Spinal cord (tissue), 9 donors: ENCODE measurements at regions not wholly inside any gene's neighbourhood (a gene's known extent, or its start where the extent isn't known, plus 50 kb on each side); places are given as distances from the start of the nearest gene placed in this dataset.

Source experiments
- DNase-seq, 6 donors: peaks; one replicate each; pipeline versions ENCODE4 v3.0.0 to v3.0.0-alpha.2; 2013 to 2015; ENCODE audit warnings: low spot score in 6 of 6, low read depth in 4 of 6
- H3K27ac ChIP-seq: one replicate; pipeline ENCODE4 v1.5.1; 2013; ENCODE audit warnings: low read depth, low read length, control low read depth
- H3K27me3 ChIP-seq: one replicate; pipeline ENCODE4 v1.6.1; 2013; ENCODE audit warnings: low read length; ENCODE audit not compliant: control insufficient read depth, insufficient read depth
- H3K36me3 ChIP-seq: one replicate; pipeline ENCODE4 v1.6.1; 2013; ENCODE audit warnings: low read length; ENCODE audit not compliant: control insufficient read depth, insufficient read depth
- H3K4me1 ChIP-seq: one replicate; pipeline ENCODE4 v1.6.1; 2013; ENCODE audit warnings: low read length; ENCODE audit not compliant: control insufficient read depth, insufficient read depth
- H3K4me3 ChIP-seq: one replicate; pipeline ENCODE4 v1.5.1; 2013; ENCODE audit warnings: low read depth, low read length, control low read depth
- H3K9me3 ChIP-seq: one replicate; pipeline ENCODE4 v1.6.1; 2013; ENCODE audit warnings: low read length; ENCODE audit not compliant: control insufficient read depth, insufficient read depth
- WGBS: methylation state at CpG from one replicate; pipeline ENCODE4 v1.1.5; 2013; ENCODE audit warnings: missing lambda C conversion rate; ENCODE audit not compliant: insufficient coverage; 5-methylcytosine and 5-hydroxymethylcytosine counted together
- donor health status: healthy.

- Histone ChIP-seq H3K4me1 (no peaks in the 10 kb centered on the region), H3K36me3 (no peaks in the 10 kb centered on the region), H3K4me3 (no peak overlapping the region), H3K27ac (no peak overlapping the region), H3K27me3 (no peaks in the 10 kb centered on the region), H3K9me3 (no peaks in the 10 kb centered on the region)
- WGBS, result no CpG with 5 or more reads among the region's 2 CpGs
- no peak for DNase-seq
Measured at GRCh38 chr18:30387401-30387800, 655.1 kb downstream of the DSC3 start.

- Histone ChIP-seq H3K4me3 (no peak overlapping the region), H3K36me3 (no peaks in the 10 kb centered on the region), H3K9me3 (no peaks in the 10 kb centered on the region), H3K4me1 (no peaks in the 10 kb centered on the region), H3K27me3 (no peaks in the 10 kb centered on the region), H3K27ac (no peak overlapping the region)
- no peak for DNase-seq
- WGBS, result no CpG with 5 or more reads among the region's 5 CpGs
Measured at GRCh38 chr18:30386624-30387023, 655.9 kb downstream of the DSC3 start.

GRCh38 chr18:30385684-30386083 lies 656.9 kb downstream of the DSC3 start:
- no peaks in the 10 kb centered on the region for H3K27me3 ChIP-seq
- no peaks in the 10 kb centered on the region for H3K9me3 ChIP-seq
- no peak overlapping the region for H3K4me3 ChIP-seq
- no peaks in the 10 kb centered on the region for H3K4me1 ChIP-seq
- H3K27ac ChIP-seq, result no peak overlapping the region
- WGBS, result no CpG with 5 or more reads among the region's 1 CpG
- no peak for DNase-seq
- H3K36me3 ChIP-seq, result no peaks in the 10 kb centered on the region

DNA sequence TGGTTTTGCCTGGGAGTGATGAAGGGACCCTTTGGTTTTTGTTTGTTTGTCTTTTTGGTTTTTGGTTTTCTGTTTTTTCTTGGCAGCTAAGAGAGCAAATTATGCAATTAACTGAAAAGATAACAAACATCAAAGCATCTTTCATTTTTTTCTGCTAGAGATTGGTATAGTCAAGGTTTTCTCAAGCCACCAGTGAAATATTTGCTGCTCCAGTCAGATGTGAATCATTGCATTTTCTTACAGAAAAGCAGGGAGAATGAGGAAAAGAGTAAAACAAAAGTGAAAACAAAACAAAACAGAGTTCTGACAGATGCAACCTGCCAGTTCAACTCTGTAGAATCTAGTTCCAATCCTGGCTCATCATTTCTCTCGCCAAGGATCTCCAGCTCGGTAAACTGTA lies 660.7 kb downstream of the DSC3 start:
- Histone ChIP-seq H3K4me3 (no peak overlapping the region), H3K27ac (no peak overlapping the region), H3K4me1 (no peaks in the 10 kb centered on the region), H3K36me3 (no peaks in the 10 kb centered on the region), H3K27me3 (no peaks in the 10 kb centered on the region), H3K9me3 (peaks cover 1% of the 10 kb centered on the region)
- WGBS, result no CpG with 5 or more reads among the region's 2 CpGs
- no peak for DNase-seq

DNA sequence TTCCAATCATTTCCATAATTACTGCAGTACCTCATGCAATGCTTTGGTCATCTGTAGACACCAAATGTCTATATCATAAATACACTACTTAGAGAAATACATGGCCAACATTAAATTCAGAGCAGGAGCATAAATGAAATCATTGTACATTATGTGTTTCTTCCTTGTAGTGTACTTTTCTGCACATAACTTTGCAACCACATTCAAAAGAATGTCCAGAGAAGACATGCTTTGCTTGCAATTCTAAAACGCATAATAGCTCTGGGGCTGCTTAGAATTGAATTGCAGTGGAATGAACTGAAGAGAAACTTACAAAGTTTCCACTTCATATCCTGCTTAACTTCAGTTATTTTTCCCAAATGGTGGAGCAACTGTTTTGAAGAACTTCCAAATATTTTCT lies 664.4 kb downstream of the DSC3 start:
- no peaks in the 10 kb centered on the region for H3K4me1 ChIP-seq
- H3K27me3 ChIP-seq, result no peaks in the 10 kb centered on the region
- no CpG with 5 or more reads among the region's 1 CpG for WGBS
- peaks cover 1% of the 10 kb centered on the region for H3K9me3 ChIP-seq
- DNase-seq, result peak in 1 of 6 donors; percentile 7
- H3K27ac ChIP-seq, result no peak overlapping the region
- no peak overlapping the region for H3K4me3 ChIP-seq
- H3K36me3 ChIP-seq, result no peaks in the 10 kb centered on the region

DNA sequence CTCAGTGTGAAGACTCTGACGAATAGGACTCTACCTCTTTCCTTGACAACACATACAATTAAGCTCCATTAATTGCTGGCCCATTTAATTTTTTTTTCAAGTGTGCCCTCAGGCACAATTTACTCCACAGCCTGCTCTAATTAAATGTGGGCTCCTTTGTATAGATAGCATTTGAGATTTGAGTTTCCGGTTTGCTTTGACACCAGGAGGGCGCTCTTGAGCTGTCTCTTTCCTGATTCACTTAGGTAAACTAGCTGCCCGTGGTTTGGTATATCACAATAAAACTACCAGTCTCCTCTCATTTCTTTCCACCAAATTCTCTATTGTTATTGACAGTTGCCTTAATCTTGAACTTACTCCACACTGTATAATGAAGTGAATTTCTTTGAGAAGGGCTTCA lies 666.0 kb downstream of the DSC3 start:
- DNase-seq, result no peak
- no CpG with 5 or more reads among the region's 4 CpGs for WGBS
- H3K36me3 ChIP-seq, result no peaks in the 10 kb centered on the region
- H3K27me3 ChIP-seq, result no peaks in the 10 kb centered on the region
- H3K4me3 ChIP-seq, result no peak overlapping the region
- H3K4me1 ChIP-seq, result no peaks in the 10 kb centered on the region
- H3K9me3 ChIP-seq, result peaks cover 1% of the 10 kb centered on the region
- no peak overlapping the region for H3K27ac ChIP-seq

DNA sequence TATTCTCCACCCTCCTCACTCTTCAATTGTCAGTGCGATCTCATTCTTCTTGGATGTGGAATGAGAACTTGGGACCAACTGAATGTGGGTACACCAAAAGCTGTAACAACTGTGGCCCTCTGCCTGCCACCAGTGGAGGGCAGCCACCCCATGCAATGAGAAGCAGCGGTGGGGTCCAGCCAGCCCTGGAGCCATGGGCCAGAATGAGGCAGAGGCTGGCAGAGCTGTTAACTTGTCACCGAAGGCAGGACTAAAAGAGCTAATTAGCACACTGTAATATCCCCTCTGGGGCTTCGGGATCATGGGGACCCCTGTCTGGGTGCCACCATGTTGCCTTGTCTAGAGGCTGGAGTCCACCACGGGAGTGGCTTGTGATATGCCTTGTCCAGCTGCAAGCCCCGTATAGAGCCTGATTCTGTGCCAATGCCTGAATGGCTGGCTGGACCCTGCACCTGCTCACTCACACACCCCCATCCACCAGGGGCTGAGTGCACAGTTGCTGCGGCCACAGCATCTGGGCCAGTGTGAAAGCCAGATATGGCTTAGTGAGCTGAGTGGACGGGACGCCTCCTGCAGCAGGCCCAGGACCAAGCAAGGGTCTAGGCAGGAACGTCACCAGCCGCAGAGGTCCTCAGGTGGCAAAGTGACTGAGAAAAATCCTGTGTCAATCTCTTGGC lies 680.5 kb downstream of the DSC3 start:
- Histone ChIP-seq H3K4me3 (no peak overlapping the region), H3K27me3 (no peaks in the 10 kb centered on the region), H3K4me1 (no peaks in the 10 kb centered on the region), H3K9me3 (no peaks in the 10 kb centered on the region), H3K36me3 (no peaks in the 10 kb centered on the region), H3K27ac (no peak overlapping the region)
- WGBS, result 85% methylated on average over 9 of the region's 11 CpGs
- DNase-seq, result no peak

- H3K36me3 ChIP-seq, result no peaks in the 10 kb centered on the region
- no peak overlapping the region for H3K4me3 ChIP-seq
- no peak overlapping the region for H3K27ac ChIP-seq
- DNase-seq, result no peak
- no peaks in the 10 kb centered on the region for H3K27me3 ChIP-seq
- WGBS, result no CpG with 5 or more reads among the region's 3 CpGs
- no peaks in the 10 kb centered on the region for H3K9me3 ChIP-seq
- no peaks in the 10 kb centered on the region for H3K4me1 ChIP-seq
Measured at GRCh38 chr18:30359521-30359920, 683.0 kb downstream of the DSC3 start.

- no peaks in the 10 kb centered on the region for H3K9me3 ChIP-seq
- peak in 1 of 6 donors; percentile 6 for DNase-seq
- no peaks in the 10 kb centered on the region for H3K27me3 ChIP-seq
- H3K4me1 ChIP-seq, result no peaks in the 10 kb centered on the region
- no peak overlapping the region for H3K27ac ChIP-seq
- H3K4me3 ChIP-seq, result no peak overlapping the region
- no peaks in the 10 kb centered on the region for H3K36me3 ChIP-seq
Measured at GRCh38 chr18:30358555-30358954, 684.0 kb downstream of the DSC3 start.

GRCh38 chr18:30352551-30353168 lies 689.9 kb downstream of the DSC3 start:
- no peaks in the 10 kb centered on the region for H3K27me3 ChIP-seq
- no peaks in the 10 kb centered on the region for H3K36me3 ChIP-seq
- DNase-seq, result no peak
- H3K27ac ChIP-seq, result no peak overlapping the region
- peaks cover 1% of the 10 kb centered on the region for H3K9me3 ChIP-seq
- no peaks in the 10 kb centered on the region for H3K4me1 ChIP-seq
- WGBS, result 96% methylated on average over 19 of the region's 20 CpGs
- no peak overlapping the region for H3K4me3 ChIP-seq
